Upper lobe of left lung (tissue), 4 donors: ENCODE measurements at regions not wholly inside any gene's neighbourhood (a gene's known extent, or its start where the extent isn't known, plus 50 kb on each side); places are given as distances from the start of the nearest gene placed in this dataset.

Experiments
- EP300 ChIP-seq, 4 donors: sonication (generic); formaldehyde crosslinking; IDR thresholded peaks; one replicate each; pipeline ENCODE4 v1.5.1; 2017; ENCODE audit warnings: antibody characterized with exemption in 4 of 4, control low read depth in 2 of 4
- POLR2AphosphoS5 ChIP-seq, 2 donors: sonication (generic); formaldehyde crosslinking; IDR thresholded peaks; one replicate each; pipeline ENCODE4 v1.5.1; 2017; ENCODE audit warnings: antibody characterized with exemption in 2 of 2
- TF ChIP-seq, protein P1 (sequence below), 6 experiments: fragments of 450-650 bp in 4 of 6; fragments of 200-600 bp in 2 of 6; sonication (generic) in 2 of 6; IDR thresholded peaks; one replicate each; pipeline ENCODE4 v1.5.1; 2016 to 2019; ENCODE audit warnings: antibody characterized with exemption in 6 of 6

DNA sequence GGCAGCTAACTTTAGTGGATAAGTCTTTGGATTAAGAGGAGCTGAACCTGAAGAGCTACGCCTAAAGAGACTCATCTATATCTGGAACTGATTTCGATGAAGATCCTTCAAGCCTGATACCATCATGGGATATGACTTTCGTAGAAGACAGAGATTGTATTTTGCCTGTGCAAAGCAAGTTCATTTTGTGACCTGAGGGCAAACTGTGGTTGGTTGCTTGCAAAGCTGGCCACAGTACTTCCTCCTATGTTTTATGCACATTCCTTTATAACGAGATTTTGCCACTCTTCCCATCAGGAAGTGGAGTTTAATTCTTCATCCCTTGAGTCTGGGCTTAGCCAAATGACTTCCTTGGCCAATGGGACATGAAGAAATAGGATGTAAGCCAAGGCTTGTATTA, 519.3 kb upstream of the NR3C2 start:
- TF ChIP-seq, protein P1, sequence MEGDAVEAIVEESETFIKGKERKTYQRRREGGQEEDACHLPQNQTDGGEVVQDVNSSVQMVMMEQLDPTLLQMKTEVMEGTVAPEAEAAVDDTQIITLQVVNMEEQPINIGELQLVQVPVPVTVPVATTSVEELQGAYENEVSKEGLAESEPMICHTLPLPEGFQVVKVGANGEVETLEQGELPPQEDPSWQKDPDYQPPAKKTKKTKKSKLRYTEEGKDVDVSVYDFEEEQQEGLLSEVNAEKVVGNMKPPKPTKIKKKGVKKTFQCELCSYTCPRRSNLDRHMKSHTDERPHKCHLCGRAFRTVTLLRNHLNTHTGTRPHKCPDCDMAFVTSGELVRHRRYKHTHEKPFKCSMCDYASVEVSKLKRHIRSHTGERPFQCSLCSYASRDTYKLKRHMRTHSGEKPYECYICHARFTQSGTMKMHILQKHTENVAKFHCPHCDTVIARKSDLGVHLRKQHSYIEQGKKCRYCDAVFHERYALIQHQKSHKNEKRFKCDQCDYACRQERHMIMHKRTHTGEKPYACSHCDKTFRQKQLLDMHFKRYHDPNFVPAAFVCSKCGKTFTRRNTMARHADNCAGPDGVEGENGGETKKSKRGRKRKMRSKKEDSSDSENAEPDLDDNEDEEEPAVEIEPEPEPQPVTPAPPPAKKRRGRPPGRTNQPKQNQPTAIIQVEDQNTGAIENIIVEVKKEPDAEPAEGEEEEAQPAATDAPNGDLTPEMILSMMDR (IDR thresholded peaks at IDR 0.05): no peak
- no peak for TF ChIP-seq POLR2AphosphoS5 (IDR thresholded peaks at IDR 0.05)
- TF ChIP-seq EP300 (IDR thresholded peaks at IDR 0.05): no peak
